ENCODE measurements at regions not wholly inside any gene's neighbourhood (a gene's known extent, or its start where the extent isn't known, plus 50 kb on each side); places are given as distances from the start of the nearest gene placed in this dataset.
"Not testable (repeated sequence)": the region's sequence is repeated elsewhere in the genome, so short reads cannot be mapped to it uniquely, and the experiment has no call there.

DNA sequence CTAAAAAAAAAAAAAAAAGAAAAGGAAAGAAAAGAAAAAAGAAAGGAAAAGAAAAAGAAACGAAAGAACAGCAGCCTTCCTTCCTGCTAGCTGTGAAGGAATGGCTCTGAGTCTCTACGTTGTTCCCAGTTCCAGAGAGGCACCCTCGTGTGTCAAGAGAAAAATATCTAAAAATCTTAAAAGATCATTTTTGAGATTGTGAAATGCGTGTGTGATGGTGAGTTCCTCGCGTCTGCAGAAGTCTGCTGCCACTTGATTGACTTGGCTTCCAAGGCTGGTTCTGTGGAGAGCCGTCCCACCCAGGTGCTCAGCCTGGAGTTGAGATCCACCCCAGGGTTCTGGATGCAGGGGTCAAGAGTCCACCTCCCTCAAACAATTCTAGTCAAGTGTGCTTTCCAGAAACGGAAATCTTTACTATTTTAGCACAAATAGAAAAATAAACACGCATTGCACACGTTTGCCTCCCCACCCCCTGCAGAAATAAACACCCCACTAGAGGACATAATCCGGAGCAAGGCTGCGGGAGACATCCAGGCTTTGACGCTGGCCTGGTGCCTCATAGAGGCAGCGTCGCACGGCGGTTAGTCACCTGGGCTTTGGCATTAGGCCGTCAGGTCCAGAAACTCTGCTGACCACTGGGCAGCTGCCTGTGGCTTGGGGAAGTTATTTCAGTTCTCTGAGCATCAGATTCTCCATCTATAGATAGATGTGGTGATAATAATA is 265.4 kb downstream of the FAM43A start:
- no peak for DNase-seq (ENCODE audit: low read depth)

DNA sequence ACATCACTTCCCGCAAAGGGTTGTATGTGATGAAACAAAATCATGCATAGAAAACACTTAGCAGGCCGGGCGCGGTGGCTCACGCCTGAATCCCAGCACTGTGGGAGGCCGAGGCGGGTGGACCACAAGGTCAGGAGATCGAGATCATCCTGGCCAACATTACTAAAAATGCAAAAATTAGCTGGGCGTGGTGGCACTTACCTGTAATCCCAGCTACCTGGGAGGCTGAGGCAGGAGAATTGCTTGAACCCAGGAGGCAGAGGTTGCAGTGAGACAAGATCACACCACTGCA is 265.9 kb downstream of the FAM43A start:
- not testable (repeated sequence) for DNase-seq (ENCODE audit: low read depth)

DNA sequence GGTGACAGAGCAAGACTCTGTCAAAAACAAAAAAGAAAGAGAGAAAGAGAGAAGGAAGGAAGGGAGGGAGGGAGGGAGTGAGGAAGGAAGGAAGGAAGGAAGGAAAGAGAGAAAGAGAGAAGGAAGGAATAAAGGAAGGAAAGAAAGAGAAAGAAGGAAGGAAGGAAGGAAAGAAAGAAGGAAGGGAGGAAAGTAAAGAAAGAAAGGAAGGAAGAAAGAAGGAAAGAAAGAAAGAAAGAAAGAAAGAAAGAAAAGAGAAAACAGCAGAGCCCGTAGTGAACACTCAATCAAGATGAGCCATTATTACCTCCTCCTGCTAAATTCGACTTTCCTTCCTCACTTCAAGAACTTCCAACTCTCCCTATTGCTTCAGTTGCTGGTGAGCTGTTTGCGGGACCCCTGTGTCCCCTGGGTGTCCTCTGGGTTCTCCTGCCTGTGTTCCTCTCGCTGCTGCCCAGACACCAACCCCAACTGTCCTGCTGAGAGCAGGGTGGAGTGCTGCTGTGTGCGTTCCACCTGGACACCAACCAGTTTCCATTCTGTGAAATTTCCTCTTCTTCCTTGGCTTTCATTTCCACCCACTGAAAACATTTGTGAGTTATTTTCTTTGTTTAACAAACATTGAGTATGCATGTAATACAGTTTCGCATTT is 266.4 kb downstream of the FAM43A start:
- DNase-seq (ENCODE audit: low read depth): no peak

DNA sequence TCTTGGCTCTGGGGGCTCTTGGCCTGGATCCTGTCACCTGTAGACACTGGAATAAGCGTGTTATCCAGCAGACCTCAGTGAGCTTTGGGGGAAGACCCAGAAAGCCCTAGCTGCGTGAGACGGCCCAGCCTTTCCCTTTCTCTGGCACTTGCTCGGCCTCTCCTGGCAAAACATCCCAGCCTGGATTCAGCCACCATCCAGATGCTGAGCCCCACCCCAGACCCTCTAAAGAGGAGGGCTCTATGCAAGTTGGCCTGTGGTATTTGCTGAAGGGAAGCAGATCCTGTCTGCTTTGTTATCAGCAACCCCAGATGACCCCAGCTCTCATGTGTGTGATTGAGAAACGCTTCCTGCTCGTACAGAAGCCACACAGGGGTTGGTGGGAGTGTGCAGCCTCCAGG is 267.2 kb downstream of the FAM43A start:
- DNase-seq (ENCODE audit: low read depth): no peak

DNA sequence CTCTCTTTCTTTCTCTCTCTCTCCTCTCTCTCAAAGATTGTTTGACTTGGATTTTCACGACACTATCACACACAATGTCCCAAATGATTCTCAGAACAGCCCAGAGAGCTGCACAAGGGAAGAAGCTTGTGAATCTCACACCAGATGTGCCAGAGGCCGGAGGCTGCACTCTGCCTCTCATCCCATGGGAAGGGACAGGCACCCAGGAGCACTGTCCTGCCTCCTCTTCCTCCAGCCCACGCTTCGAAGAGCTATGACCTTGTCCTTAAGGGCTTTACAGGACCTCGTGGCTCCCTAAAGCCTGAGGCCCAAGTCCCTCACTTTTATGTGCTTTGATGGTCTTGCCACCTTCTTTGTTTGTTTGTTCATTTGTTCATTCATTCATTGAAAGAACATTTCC is 267.6 kb downstream of the FAM43A start:
- no peak for DNase-seq (ENCODE audit: low read depth)

DNA sequence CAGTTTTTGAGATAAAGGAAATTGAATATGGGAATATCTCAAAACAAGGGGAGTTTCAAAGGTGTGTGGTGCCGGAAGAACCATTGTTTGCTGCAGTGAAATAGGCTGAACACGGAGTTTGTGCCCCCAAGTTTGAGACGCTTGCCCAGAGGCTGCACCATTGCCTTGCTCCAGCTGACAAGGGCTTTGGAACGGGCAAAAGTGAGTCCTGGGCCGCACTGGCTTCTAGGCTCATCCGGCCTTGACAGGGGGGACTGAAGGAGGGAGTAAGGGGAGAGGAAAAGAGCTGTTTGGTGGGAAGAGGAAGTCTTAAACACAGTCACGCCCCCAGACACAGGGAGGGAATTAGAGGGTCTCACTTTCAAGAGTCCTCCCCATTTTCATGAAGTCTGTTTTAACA is 269.9 kb downstream of the FAM43A start:
- no peak for DNase-seq (ENCODE audit: low read depth)

DNA sequence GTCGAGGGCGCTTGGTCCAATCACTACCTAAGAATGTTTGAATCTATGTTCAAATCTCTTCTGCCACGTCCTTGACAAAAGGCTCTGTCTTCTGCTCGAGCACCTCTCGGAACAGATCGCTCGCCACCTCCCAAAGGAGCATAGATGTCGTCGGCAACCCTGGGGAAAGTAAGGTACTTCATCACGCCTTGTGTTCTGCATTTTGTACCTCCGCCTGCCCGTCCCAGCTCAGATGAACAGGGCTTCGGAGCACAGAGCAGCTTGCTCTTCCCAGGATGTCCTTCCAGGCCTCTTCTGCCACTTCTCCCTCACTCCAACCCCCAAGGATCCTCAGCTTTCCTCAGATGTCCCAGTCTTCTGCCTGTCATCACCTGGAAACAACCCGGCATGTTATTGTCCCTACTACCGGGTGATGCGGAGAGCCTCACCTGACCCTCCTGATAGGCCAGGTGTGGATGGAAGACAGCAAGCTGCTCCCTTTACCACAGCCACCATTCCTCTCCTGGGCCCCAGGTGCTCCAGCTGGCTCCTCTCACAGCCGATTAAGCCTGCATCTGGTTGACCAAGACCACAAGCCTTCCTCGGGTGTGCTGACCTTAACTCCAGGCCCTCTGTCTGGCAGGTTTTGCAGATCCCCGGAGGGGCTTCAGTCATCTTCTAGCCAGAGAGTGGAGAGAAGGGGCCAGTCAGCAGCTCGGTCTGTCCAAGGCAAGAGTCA is 270.5 kb downstream of the FAM43A start:
- no peak for DNase-seq (ENCODE audit: low read depth)

DNA sequence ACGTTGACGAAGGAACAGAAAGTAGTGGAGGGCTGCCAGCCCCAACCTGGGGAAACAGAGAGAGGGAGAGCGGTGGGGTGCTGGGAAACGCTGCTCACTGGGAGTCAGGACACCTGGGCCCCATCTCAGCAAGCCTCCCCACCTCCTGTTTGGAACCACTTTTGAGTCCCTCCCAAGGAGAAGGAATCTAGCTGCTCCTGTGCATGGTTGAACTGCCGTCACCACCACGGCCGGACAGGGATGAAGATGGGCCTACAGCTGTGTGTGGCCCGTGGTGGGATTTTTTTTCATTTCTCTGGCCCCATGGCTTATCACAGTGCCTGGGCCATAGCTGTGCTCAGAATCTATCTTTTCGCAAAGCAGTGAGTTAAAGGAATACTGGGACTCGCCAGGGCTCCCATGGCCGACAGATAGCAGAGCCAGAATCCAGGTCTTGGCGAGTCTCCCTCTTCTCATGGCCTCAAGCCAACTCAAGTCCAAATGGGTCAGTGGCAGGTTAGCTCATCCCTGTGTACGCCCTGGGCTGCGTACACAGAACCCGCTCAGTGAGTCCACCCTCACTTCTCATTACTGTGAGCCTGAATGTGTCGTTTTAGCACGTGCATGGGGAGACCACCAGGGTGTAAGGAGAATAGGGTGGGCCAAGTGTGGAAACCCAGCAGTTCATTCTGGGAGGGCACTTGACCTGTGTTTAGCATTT is 271.2 kb downstream of the FAM43A start:
- DNase-seq (ENCODE audit: low read depth): no peak

DNA sequence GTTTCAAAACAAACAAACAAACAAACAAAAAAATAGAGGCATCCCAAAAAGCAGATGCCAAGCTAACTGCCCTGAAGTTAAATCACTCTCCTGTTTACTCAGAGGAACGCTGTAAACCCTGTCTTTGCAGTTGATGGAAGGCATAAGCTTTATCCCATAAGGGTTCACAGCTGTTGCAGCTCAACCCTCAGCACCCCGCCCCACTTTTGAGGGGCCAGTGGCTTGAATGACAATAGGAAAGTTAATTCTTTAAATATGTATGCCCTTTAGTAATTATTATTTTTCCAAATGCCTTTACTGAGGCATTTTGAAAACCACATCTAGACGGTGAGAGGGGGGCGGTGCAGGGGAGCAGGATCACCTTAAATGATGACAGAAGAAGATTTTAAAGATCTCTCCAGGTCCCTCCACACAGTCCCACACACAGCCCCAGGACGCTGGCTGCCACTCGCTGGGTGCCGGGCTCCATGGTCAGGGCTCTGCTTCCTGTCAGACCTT is 272.1 kb downstream of the FAM43A start:
- no peak for DNase-seq (ENCODE audit: low read depth)

DNA sequence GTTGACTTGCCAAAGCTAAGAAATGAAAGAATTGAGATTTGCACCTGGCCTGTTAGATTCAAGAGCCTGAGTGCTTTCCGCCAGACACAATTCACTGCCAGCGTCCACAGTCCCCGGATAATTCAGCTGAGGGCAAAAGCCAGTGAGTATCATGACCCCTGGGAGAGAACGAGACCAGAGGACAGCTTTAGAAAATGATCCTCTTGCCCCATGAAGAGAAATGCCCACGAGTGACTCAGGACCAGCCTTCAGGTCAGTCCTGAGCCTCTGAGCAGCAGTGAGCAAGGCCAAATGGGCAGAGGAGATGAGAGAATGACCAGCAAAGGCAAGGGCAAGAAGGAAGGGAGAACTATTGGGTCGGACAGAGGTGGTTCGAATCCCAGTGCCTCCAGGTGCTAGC is 273.5 kb downstream of the FAM43A start:
- DNase-seq (ENCODE audit: low read depth): no peak

DNA sequence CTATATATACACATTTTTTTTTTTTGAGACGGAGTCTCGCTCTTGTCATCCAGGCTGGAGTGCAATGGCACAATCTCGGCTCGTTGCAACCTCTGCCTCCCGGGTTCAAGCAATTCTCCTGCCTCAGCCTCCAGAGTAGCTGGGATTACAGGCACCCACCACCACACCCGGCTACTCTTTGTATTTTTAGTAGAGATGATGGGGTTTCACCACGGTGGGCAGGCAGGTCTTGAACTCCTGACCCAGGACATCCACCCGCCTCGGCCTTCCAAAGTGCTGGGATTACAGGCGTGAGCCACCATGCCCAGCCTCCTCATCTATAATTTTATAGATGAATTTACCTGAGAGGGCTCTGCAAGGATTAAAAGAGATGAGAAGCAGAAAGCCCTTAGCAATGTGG is 274.0 kb downstream of the FAM43A start:
- not testable (repeated sequence) for DNase-seq (ENCODE audit: low read depth)

DNA sequence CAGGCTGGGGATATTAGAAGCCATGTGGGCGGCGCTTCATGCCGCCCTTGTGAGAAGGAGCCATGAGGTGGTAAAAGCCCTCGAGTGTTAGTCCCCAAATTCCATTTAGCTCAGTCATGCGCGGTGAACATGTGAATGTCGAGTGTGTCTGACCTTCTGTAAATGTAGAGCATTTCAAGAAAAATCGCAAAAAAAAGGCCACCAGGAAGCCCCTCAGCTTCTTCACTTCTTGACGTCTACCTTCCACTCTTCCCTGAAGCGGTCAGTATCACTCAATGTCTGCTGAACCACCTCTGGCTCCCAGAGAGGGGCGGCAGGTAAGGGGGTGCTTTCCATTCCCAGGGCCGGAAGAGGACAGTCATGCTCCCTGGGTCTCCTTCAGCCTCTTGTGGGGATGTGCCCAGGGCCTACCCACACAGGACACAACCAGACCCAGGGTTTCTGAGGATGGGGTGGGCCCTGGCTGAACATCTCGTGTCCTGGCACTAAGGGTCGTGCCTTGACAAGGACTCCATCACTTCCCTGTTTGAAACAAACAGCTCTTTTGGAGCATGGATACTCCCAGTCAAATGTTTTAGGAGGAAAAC is 274.9 kb downstream of the FAM43A start:
- DNase-seq (ENCODE audit: low read depth): no peak

DNA sequence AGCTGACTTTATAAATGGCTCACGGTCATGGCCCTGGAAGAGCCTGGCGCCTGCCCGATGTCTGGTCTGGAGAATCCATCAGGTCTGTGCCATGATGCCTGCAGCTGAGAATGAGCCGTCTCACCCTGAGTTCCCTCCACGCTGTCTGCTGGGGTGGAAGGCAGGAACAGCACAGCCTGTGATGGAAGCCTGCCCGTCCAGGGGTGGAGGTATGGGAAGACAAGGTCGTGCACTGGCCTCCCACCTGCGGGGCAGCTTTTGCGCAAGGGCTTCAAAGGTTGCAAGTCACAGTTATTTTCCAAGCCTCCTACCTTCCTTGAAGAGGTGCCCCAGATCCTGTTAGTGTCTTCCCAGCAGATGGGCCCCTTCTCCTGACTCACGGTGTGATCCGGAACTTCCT is 275.5 kb downstream of the FAM43A start:
- DNase-seq (ENCODE audit: low read depth): no peak

DNA sequence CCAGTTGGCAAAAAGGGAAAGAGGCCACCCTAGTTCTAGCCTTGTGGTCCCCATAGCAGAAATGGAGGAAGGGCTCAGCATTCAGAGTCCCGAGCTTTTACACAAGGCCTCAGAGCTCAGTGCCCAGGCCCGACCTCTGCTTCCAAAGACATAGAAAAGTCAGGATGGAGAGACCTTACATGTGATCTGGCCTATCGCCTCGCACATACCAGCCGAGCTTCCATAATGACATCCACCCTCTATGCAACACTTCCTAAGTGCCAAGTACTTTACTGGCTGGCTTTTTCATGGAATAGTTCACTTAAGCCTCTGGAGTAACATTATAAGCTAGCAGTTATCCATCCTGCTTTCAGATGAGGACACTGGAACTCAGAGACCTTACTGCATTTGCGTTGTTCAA is 275.9 kb downstream of the FAM43A start:
- DNase-seq (ENCODE audit: low read depth): no peak

DNA sequence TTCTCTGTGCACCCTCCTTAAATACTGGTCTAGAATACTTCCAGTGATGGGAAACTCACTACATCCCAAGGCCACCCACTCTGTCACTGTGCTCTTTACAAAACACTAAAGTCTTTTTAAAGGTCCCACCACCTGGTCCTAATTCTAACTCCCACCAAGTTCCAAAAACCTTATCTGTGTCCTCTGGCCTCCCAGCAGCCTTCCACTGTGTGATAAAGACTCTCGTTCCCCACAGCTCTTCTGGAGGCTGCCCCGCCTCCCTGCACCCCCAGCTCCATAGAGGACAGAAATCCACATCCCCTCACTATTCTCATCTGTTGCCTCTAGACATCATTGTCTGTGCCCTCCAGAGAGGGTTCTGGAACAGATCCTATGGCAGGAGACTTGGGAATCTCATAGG is 276.4 kb downstream of the FAM43A start:
- DNase-seq (ENCODE audit: low read depth): no peak

DNA sequence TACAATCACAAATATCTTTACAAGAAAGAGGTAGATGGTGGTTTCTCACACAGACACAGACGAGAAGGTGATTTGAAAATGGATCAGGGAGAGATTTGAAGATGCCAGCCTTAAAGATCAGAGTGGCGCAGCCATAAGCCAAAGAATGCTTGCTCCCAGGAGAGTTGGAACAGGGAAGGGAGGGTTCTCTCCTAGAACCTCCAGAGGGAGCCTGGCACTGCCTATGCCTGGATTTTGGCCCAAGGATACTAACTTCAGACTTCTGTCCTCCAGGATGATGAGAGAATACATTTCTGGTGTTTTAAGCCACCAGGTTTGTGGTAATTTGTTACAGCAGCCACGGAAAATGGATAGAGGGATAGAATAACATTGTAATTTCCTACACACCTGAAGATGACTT is 279.1 kb downstream of the FAM43A start:
- no peak for DNase-seq (ENCODE audit: low read depth)

DNA sequence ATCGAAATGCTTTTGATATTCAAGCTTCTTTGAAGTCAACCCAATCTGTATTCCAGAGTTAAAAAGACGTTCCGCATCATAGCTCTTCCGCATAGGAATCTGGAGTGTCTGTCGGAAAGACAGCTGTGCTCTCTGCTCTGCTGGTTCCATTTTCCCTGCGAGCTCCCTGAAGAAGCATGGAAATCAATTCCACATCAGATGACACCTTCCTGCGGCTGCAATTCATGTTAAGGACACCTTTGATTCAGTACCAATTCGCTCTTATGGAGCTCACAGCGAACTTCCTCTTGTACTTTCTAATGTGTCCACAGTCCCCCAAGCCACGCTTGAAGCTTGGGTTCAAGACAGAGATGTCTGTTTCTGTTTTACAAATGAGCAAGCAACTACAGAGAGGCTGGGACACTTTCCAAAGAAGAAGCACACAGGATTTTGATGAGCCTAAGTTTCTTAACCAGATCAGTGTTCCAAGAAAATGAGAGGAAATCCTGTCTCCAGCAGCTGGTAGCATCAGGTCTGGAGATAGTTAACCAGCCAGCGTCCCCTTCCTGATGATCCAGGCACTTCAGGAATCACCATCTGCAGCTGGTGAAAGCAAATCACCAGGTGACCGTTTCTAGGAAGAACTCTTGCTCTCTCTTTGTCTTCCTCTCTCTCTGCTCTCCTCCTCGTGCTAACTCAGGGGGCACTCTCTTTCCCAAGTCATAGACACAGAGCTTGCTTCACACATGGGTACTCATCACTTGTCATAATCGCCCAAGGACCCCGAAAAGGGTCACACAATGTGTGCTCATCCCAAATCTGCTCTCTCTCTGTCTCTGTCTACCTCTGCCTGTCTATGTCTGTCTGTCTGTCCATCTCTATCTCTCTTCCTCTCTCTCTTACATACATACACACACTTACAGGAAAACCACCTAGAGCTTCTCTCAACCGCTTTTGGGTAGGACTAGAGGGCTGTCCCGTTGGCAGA is 281.8 kb downstream of the FAM43A start:
- no peak for DNase-seq (ENCODE audit: low read depth)

DNA sequence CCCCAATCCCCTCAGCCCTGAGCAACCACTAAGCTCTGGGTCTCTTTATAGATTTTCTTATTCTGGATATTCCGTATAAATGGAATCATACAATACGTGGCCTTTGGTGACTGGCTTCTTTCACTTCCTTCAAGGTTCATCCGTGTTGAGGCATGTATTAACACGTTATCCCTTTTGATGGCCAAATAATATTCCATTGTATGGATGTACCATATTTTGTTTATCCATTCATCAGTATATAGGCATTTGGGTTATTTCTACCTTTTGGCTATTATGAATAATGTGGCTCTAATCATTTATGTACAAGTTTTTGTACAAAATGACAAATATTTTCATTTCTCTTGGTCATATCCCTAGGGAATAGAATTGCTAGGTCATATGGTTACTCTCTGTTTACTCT is 284.4 kb downstream of the FAM43A start:
- no peak for DNase-seq (ENCODE audit: low read depth)

DNA sequence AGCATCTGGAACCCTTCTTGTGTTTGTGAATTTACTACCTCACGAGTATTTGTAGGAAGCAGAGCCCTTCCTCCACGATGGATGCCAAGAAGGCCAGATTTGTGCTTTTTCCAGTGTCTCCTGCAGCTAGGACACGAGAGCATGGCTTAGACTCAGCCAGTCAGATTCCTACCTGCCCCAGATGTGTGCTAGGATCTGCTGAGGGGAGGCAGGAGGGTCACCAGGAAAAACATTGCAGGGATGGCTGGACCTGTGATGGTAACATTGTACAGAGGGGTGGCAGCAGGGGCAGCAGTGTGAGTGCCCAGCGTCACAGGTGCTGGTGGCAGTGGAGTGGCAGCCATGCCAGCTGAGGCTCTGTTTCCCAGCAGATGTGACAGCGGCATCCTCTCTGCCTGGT is 285.3 kb downstream of the FAM43A start:
- no peak for DNase-seq (ENCODE audit: low read depth)

DNA sequence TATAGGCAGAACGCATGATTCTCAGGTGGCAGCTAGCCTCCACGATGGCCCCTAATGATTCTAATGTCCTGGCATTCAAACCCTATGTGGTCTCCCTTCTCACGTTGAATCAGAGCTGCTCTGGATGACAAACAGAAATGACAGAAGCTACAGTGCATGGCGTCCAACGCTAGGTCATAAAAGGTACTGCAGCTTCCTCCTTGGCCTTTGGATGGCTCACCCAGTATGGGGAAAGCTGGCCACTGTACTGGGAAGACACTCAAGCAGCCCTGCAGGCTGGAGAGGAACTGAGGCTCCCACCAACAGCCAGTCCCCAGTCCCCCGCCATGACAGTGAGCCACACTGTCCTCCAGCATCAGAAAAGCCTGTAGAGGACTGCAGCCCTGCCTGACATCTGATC is 286.3 kb downstream of the FAM43A start:
- DNase-seq (ENCODE audit: low read depth): no peak

DNA sequence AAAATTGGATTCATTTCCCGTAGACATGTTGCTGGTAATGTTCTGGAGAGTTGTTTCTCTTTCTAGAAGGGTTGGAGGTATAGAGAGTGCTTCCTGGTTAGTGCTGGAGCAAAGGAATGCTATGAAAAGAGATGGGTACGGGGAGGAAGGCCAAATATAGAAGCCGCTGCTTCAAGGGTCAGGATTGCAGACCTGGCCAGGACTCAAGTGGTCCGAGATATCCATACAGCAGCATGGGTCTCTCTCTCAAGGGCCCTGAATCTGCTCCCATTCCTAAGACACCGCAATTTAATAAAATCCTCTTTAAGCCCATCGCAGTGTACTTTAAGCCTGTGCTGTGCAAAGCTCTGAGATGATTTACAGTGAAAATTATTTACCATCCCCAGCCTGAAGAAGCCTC is 287.0 kb downstream of the FAM43A start:
- no peak for DNase-seq (ENCODE audit: low read depth)

All from HS-27A (cell line).